Coronary artery (tissue), 2 donors: ENCODE measurements at regions not wholly inside any gene's neighbourhood (a gene's known extent, or its start where the extent isn't known, plus 50 kb on each side); places are given as distances from the start of the nearest gene placed in this dataset.
"Not testable (repeated sequence)": the region's sequence is repeated elsewhere in the genome, so short reads cannot be mapped to it uniquely, and the experiment has no call there.

Experiments used
- DNase-seq: peaks from one replicate; pipeline ENCODE4 v3.0.0-alpha.2; 2017; ENCODE audit warnings: low spot score
- H3K27ac ChIP-seq, 2 donors: fragments of 200-600 bp; sonication (generic); one replicate each; pipeline ENCODE4 v1.5.1; 2016 to 2019
- H3K4me3 ChIP-seq: fragments of 200-600 bp; sonication (generic); 2 replicates; pipeline ENCODE4 v1.5.1; 2016; ENCODE audit warnings: mild to moderate bottlenecking, moderate library complexity
- TF ChIP-seq, protein P1 (sequence below): fragments of 200-600 bp; sonication (generic); IDR thresholded peaks from one replicate; pipeline ENCODE4 v1.5.1; 2019; ENCODE audit warnings: antibody characterized with exemption

DNA sequence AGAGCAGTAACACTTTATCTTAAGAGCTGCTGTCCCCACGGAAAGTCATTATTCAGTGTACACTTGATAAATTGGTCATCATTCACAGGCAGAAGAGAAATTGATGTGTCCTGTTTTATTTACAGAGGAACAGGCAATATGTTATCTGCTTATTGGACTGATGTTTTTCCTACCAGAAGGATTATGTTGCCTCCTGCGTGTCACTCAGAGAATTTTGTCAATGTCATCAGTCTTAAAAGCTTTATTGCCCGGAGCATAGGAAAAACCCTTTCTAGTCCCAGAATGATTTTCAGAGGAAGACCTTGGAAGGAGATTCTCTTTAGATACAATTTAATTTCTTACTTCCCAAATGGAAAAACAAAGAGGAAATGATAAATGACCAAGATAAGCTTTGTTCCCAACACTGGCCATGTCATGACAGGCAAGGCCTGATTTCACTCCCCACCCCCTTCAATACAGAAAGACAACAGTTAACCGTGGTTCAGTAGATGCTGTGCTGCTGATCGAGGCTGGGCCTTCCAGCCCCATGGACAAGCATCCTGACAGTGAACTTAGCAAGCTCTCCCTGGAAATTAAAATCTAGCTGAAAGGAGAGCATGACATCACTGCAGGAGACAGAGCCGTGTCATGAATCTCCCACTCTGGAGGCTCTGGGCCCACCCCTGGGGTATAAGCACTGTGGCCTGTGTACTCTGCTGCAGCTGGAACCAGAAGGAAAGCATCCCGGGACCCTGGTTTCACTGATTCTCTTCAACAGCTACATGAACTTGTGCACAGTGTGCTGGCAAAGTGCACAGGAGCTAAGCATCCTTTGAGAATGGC is 118.8 kb upstream of the LYZL2 start:
- Histone ChIP-seq H3K4me3 (no peak overlapping the region), H3K27ac (no peak overlapping the region)
- DNase-seq = no peak
- TF ChIP-seq, protein P1, sequence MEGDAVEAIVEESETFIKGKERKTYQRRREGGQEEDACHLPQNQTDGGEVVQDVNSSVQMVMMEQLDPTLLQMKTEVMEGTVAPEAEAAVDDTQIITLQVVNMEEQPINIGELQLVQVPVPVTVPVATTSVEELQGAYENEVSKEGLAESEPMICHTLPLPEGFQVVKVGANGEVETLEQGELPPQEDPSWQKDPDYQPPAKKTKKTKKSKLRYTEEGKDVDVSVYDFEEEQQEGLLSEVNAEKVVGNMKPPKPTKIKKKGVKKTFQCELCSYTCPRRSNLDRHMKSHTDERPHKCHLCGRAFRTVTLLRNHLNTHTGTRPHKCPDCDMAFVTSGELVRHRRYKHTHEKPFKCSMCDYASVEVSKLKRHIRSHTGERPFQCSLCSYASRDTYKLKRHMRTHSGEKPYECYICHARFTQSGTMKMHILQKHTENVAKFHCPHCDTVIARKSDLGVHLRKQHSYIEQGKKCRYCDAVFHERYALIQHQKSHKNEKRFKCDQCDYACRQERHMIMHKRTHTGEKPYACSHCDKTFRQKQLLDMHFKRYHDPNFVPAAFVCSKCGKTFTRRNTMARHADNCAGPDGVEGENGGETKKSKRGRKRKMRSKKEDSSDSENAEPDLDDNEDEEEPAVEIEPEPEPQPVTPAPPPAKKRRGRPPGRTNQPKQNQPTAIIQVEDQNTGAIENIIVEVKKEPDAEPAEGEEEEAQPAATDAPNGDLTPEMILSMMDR = no peak

DNA sequence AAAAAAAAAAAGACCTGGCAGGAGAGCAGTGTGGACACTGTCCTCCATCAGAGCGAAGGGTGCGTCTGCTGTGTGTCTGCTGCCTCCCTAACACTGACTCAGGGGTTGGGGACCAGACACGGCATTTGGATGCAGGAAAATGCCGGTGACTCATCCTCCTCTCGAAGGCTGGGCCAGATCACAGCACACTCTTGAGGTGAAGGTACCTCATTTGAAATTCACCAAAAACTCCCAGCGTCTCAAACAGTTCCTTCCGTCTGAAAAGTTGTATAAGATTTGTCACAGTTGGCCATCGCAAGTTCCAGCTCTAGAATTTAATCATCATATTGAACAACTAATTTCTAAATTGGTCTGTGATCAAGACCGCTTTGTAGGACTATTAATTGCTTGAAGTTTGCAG is 118.1 kb upstream of the LYZL2 start:
- TF ChIP-seq, protein P1 = no peak
- DNase-seq = no peak
- H3K27ac ChIP-seq = no peak overlapping the region
- H3K4me3 ChIP-seq = no peak overlapping the region

DNA sequence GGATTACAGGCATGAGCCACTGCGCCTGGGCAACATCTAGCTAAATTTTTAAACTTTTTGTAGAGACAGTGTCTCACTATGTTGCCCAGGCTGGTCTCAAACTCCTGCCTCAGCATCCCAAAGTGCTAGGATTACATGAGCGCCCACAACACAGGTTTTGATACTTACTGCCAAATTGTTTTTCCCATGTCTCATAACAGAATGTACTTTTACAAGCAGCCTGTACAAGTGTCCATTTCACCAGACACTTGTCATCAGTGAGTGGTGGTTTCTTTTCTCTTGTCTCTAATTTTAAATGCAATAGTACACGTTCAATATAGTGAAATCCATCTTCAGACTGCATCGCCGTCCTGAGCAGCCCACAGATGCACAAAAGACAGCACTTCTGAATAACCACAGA is 116.4 kb upstream of the LYZL2 start:
- TF ChIP-seq, protein P1 = no peak
- DNase-seq = no peak
- Histone ChIP-seq H3K27ac (no peak overlapping the region), H3K4me3 (no peak overlapping the region)

GRCh38 chr10:30744106-30744505 is 114.6 kb upstream of the LYZL2 start:
- TF ChIP-seq, protein P1 = no peak
- no peak overlapping the region for H3K4me3 ChIP-seq
- no peak for DNase-seq
- no peak overlapping the region for H3K27ac ChIP-seq

GRCh38 chr10:30743586-30743985 is 114.0 kb upstream of the LYZL2 start:
- no peak overlapping the region for H3K27ac ChIP-seq
- H3K4me3 ChIP-seq = no peak overlapping the region
- no peak for DNase-seq
- TF ChIP-seq, protein P1 = no peak

GRCh38 chr10:30742471-30742870 is 112.9 kb upstream of the LYZL2 start:
- no peak for DNase-seq
- TF ChIP-seq, protein P1 = no peak
- H3K27ac ChIP-seq = no peak overlapping the region
- no peak overlapping the region for H3K4me3 ChIP-seq

DNA sequence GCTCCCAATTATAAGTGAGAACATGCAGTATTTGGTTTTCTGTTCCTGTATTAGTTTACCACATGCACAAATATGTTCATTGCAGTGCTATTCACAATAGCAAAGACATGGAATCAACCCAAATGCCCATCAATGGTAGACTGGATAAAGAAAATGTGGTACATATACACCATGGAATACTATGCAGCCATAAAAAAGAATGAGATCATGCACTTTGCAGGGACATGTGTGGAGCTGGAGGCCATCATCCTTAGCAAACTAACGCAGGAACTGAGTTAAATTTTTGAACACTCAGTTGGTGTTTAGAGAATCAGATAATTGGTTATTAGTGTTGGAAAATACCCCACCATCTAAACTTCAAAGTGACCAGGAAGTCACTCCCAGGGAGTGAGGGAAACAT is 111.2 kb upstream of the LYZL2 start:
- H3K27ac ChIP-seq, DNase-seq, H3K4me3 ChIP-seq: not testable (repeated sequence)
